ENCODE measurements at regions not wholly inside any gene's neighbourhood (a gene's known extent, or its start where the extent isn't known, plus 50 kb on each side); places are given as distances from the start of the nearest gene placed in this dataset.

GRCh38 chr2:43033016-43033270, 193.5 kb downstream of the ZFP36L2 start:
- Histone ChIP-seq H3K27me3 (ENCODE audit: control insufficient read depth, insufficient read depth, low read length) (no peaks in the 10 kb centered on the region), H3K36me3 (replicated peaks; ENCODE audit: control insufficient read depth, insufficient read depth, low read length) (no peaks in the 10 kb centered on the region), H3K4me3 (ENCODE audit: insufficient read depth, low read depth, low read length) (no peak overlapping the region)
- no peak for DNase-seq

GRCh38 chr2:43032213-43033015, 194.0 kb downstream of the ZFP36L2 start:
- peak; percentile 35 for DNase-seq
- Histone ChIP-seq H3K27me3 (ENCODE audit: control insufficient read depth, insufficient read depth, low read length) (no peaks in the 10 kb centered on the region), H3K36me3 (replicated peaks; ENCODE audit: control insufficient read depth, insufficient read depth, low read length) (no peaks in the 10 kb centered on the region), H3K4me3 (ENCODE audit: insufficient read depth, low read depth, low read length) (no peak overlapping the region)

- no peaks in the 10 kb centered on the region for H3K36me3 ChIP-seq (replicated peaks; ENCODE audit: control insufficient read depth, insufficient read depth, low read length)
- no peak overlapping the region for H3K4me3 ChIP-seq (ENCODE audit: insufficient read depth, low read depth, low read length)
- DNase-seq = no peak
- no peaks in the 10 kb centered on the region for H3K27me3 ChIP-seq (ENCODE audit: control insufficient read depth, insufficient read depth, low read length)
Measured at GRCh38 chr2:43031471-43032212, 194.8 kb downstream of the ZFP36L2 start.

GRCh38 chr2:43030551-43031307, 195.7 kb downstream of the ZFP36L2 start:
- no peak overlapping the region for H3K4me3 ChIP-seq (ENCODE audit: insufficient read depth, low read depth, low read length)
- no peaks in the 10 kb centered on the region for H3K27me3 ChIP-seq (ENCODE audit: control insufficient read depth, insufficient read depth, low read length)
- H3K36me3 ChIP-seq (replicated peaks; ENCODE audit: control insufficient read depth, insufficient read depth, low read length) = no peaks in the 10 kb centered on the region
- DNase-seq = no peak

GRCh38 chr2:43029186-43029585, 197.2 kb downstream of the ZFP36L2 start:
- DNase-seq = peak; percentile 25
- Histone ChIP-seq H3K27me3 (ENCODE audit: control insufficient read depth, insufficient read depth, low read length) (no peaks in the 10 kb centered on the region), H3K4me3 (ENCODE audit: insufficient read depth, low read depth, low read length) (no peak overlapping the region), H3K36me3 (replicated peaks; ENCODE audit: control insufficient read depth, insufficient read depth, low read length) (no peaks in the 10 kb centered on the region)

GRCh38 chr2:43028188-43028587, 198.2 kb downstream of the ZFP36L2 start:
- no peaks in the 10 kb centered on the region for H3K27me3 ChIP-seq (ENCODE audit: control insufficient read depth, insufficient read depth, low read length)
- H3K36me3 ChIP-seq (replicated peaks; ENCODE audit: control insufficient read depth, insufficient read depth, low read length) = no peaks in the 10 kb centered on the region
- no peak for DNase-seq
- no peak overlapping the region for H3K4me3 ChIP-seq (ENCODE audit: insufficient read depth, low read depth, low read length)

GRCh38 chr2:43027097-43027873, 199.1 kb downstream of the ZFP36L2 start:
- no peak overlapping the region for H3K4me3 ChIP-seq (ENCODE audit: insufficient read depth, low read depth, low read length)
- H3K36me3 ChIP-seq (replicated peaks; ENCODE audit: control insufficient read depth, insufficient read depth, low read length) = no peaks in the 10 kb centered on the region
- no peaks in the 10 kb centered on the region for H3K27me3 ChIP-seq (ENCODE audit: control insufficient read depth, insufficient read depth, low read length)
- DNase-seq = peak; percentile 35

GRCh38 chr2:43026426-43027096, 199.8 kb downstream of the ZFP36L2 start:
- Histone ChIP-seq H3K36me3 (replicated peaks; ENCODE audit: control insufficient read depth, insufficient read depth, low read length) (no peaks in the 10 kb centered on the region), H3K4me3 (ENCODE audit: insufficient read depth, low read depth, low read length) (no peak overlapping the region), H3K27me3 (ENCODE audit: control insufficient read depth, insufficient read depth, low read length) (no peaks in the 10 kb centered on the region)
- peak; percentile 39 for DNase-seq

- no peaks in the 10 kb centered on the region for H3K36me3 ChIP-seq (replicated peaks; ENCODE audit: control insufficient read depth, insufficient read depth, low read length)
Measured at GRCh38 chr2:43025709-43026295, 200.6 kb downstream of the ZFP36L2 start.

GRCh38 chr2:43024515-43025011, 201.8 kb downstream of the ZFP36L2 start:
- Histone ChIP-seq H3K36me3 (replicated peaks; ENCODE audit: control insufficient read depth, insufficient read depth, low read length) (no peaks in the 10 kb centered on the region), H3K27me3 (ENCODE audit: control insufficient read depth, insufficient read depth, low read length) (no peaks in the 10 kb centered on the region), H3K4me3 (ENCODE audit: insufficient read depth, low read depth, low read length) (no peak overlapping the region)
- peak; percentile 93 for DNase-seq

More at GRCh38 chr2:43025709-43026295, 200.6 kb downstream of the ZFP36L2 start:
- Histone ChIP-seq H3K4me3 (ENCODE audit: insufficient read depth, low read depth, low read length) (no peak overlapping the region), H3K27me3 (ENCODE audit: control insufficient read depth, insufficient read depth, low read length) (no peaks in the 10 kb centered on the region)
- DNase-seq = no peak

GRCh38 chr2:43023791-43024514, 202.5 kb downstream of the ZFP36L2 start:
- no peaks in the 10 kb centered on the region for H3K36me3 ChIP-seq (replicated peaks; ENCODE audit: control insufficient read depth, insufficient read depth, low read length)
- no peaks in the 10 kb centered on the region for H3K27me3 ChIP-seq (ENCODE audit: control insufficient read depth, insufficient read depth, low read length)
- no peak for DNase-seq
- no peak overlapping the region for H3K4me3 ChIP-seq (ENCODE audit: insufficient read depth, low read depth, low read length)

- Histone ChIP-seq H3K4me3 (ENCODE audit: insufficient read depth, low read depth, low read length) (no peak overlapping the region), H3K27me3 (ENCODE audit: control insufficient read depth, insufficient read depth, low read length) (no peaks in the 10 kb centered on the region), H3K36me3 (replicated peaks; ENCODE audit: control insufficient read depth, insufficient read depth, low read length) (no peaks in the 10 kb centered on the region)
- no peak for DNase-seq
Measured at GRCh38 chr2:43022896-43023295, 203.5 kb downstream of the ZFP36L2 start.
